H1 (cell line): ENCODE measurements at regions not wholly inside any gene's neighbourhood (a gene's known extent, or its start where the extent isn't known, plus 50 kb on each side); places are given as distances from the start of the nearest gene placed in this dataset.

Experiments
- CTCF ChIA-PET: fragments of 300-600 bp; sonication (Branson Sonifier 250); formaldehyde crosslinking; loops from one replicate; lab custom pipeline; 2021; ENCODE audit not compliant: partially characterized antibody; lab: Charles Lee
- POLR2A ChIA-PET: fragments of 300-600 bp; sonication (Branson Sonifier 250); formaldehyde crosslinking; loops from one replicate; lab custom pipeline; 2021; ENCODE audit warnings: inconsistent platforms; ENCODE audit not compliant: partially characterized antibody; lab: Charles Lee
- DNase-seq, 2 experiments: peaks; one replicate each; pipeline versions ENCODE4 v3.0.0 to v3.0.0-alpha.2; 2010 to 2022; ENCODE audit warnings: low spot score in 2 of 2, low read depth in 1 of 2, mixed read lengths in 1 of 2
- FAIRE-seq: peaks from 2 replicates; lab custom pipeline; 2011; peaks lifted over from hg19 to GRCh38; lab: Jason Lieb, UNC
- H2AFZ ChIP-seq: 2 replicates; pipeline ENCODE4 v1.8.1; 2012; ENCODE audit warnings: low read length, inconsistent platforms
- H2AK5ac ChIP-seq: 2 replicates; pipeline ENCODE4 v1.6.1; 2013; ENCODE audit warnings: low read depth, low read length
- H2BK120ac ChIP-seq: replicated peaks from 2 replicates; pipeline ENCODE3; 2013; ENCODE audit warnings: low read depth, low read length, inconsistent platforms
- H2BK12ac ChIP-seq: 2 replicates; pipeline ENCODE4 v1.6.1; 2013; ENCODE audit warnings: low read depth, low read length
- H2BK15ac ChIP-seq: 2 replicates; pipeline ENCODE4 v1.6.1; 2013; ENCODE audit warnings: low read length
- H2BK20ac ChIP-seq: 2 replicates; pipeline ENCODE4 v1.6.1; 2013; ENCODE audit warnings: low read length
- H2BK5ac ChIP-seq: 2 replicates; pipeline ENCODE4 v1.6.1; 2013; ENCODE audit warnings: low read depth, low read length
- H3K14ac ChIP-seq: 2 replicates; pipeline ENCODE4 v1.6.1; 2013; ENCODE audit warnings: inconsistent platforms; ENCODE audit not compliant: insufficient read length
- H3K18ac ChIP-seq: 2 replicates; pipeline ENCODE4 v1.6.1; 2013; ENCODE audit warnings: low read length; ENCODE audit errors: extremely low read depth
- H3K23ac ChIP-seq: 2 replicates; pipeline ENCODE4 v1.6.1; 2013; ENCODE audit warnings: inconsistent platforms; ENCODE audit not compliant: insufficient read length
- H3K23me2 ChIP-seq: 2 replicates; pipeline ENCODE4 v1.6.1; 2013; ENCODE audit warnings: low read depth, low read length
- H3K27ac ChIP-seq: 2 replicates; pipeline ENCODE4 v1.6.1; 2011; ENCODE audit warnings: low read depth, low read length, inconsistent platforms
- H3K27me3 ChIP-seq, 4 experiments: replicated peaks in 1 of 4; 1 replicate in 1 of 4; 2 replicates in 3 of 4; pipeline versions ENCODE4 v1.6.1 to v1.8.1; 2011 to 2013; ENCODE audit warnings: low read length in 3 of 4, mild to moderate bottlenecking in 3 of 4, inconsistent platforms in 2 of 4, mixed read lengths in 2 of 4, moderate library complexity in 1 of 4; ENCODE audit not compliant: control insufficient read depth in 3 of 4, insufficient read depth in 3 of 4; ENCODE audit errors: extremely low read depth in 1 of 4
- H3K36me3 ChIP-seq, 4 experiments: 2 replicates each; pipeline versions ENCODE4 v1.6.1 to v1.8.1; 2011 to 2013; ENCODE audit warnings: mild to moderate bottlenecking in 4 of 4, low read length in 3 of 4, moderate library complexity in 2 of 4, control low read depth in 1 of 4, inconsistent platforms in 1 of 4; ENCODE audit not compliant: insufficient read depth in 4 of 4, control insufficient read depth in 2 of 4
- H3K4ac ChIP-seq: replicated peaks from 2 replicates; pipeline ENCODE3; 2013; ENCODE audit warnings: low read length, low read depth, mixed read lengths, inconsistent platforms; ENCODE audit not compliant: insufficient read length
- H3K4me1 ChIP-seq, 4 experiments: replicated peaks in 1 of 4; 1 replicate in 1 of 4; 2 replicates in 3 of 4; pipeline versions ENCODE4 v1.6.1 to v1.8.1; 2011 to 2013; ENCODE audit warnings: low read length in 3 of 4, inconsistent platforms in 2 of 4, mixed read lengths in 1 of 4; ENCODE audit not compliant: insufficient read depth in 4 of 4, control insufficient read depth in 3 of 4
- H3K4me2 ChIP-seq, 2 experiments: 2 replicates each; pipeline versions ENCODE4 v1.6.1 to v1.8.1; 2011 to 2013; ENCODE audit warnings: low read depth in 2 of 2, low read length in 2 of 2, control low read depth in 1 of 2, inconsistent platforms in 1 of 2, mild to moderate bottlenecking in 1 of 2; ENCODE audit not compliant: insufficient read depth in 1 of 2
- H3K4me3 ChIP-seq, 4 experiments: fragments of 200-600, 300-600 bp in 1 of 4; sonication (generic), shearing (Covaris generic), sonication (Bioruptor Twin) in 1 of 4; 2 replicates each; pipeline versions ENCODE4 v1.5.1 to v1.8.1; 2011 to 2016; ENCODE audit warnings: low read length in 4 of 4, low read depth in 3 of 4, control low read depth in 2 of 4, inconsistent platforms in 2 of 4, mild to moderate bottlenecking in 2 of 4, mixed read lengths in 1 of 4, moderate library complexity in 1 of 4; ENCODE audit not compliant: insufficient read depth in 2 of 4; ENCODE audit errors: extremely low read depth in 1 of 4
- H3K56ac ChIP-seq: replicated peaks from 2 replicates; pipeline ENCODE3; 2013; ENCODE audit warnings: low read depth, mild to moderate bottlenecking, mixed read lengths, low read length, inconsistent platforms; ENCODE audit not compliant: insufficient read length
- H3K79me1 ChIP-seq: 2 replicates; pipeline ENCODE4 v1.6.1; 2013; ENCODE audit warnings: low read depth, low read length, control low read depth
- H3K79me2 ChIP-seq, 2 experiments: 2 replicates each; pipeline versions ENCODE4 v1.6.1 to v1.8.1; 2012 to 2013; ENCODE audit warnings: low read length in 2 of 2, mild to moderate bottlenecking in 2 of 2, inconsistent platforms in 1 of 2; ENCODE audit not compliant: insufficient read depth in 2 of 2, control insufficient read depth in 1 of 2
- H3K9ac ChIP-seq, 4 experiments: replicated peaks in 1 of 4; 1 replicate in 1 of 4; 2 replicates in 3 of 4; pipeline versions ENCODE4 v1.6.1 to v1.8.1; 2011 to 2013; ENCODE audit warnings: low read depth in 3 of 4, low read length in 3 of 4, control low read depth in 2 of 4, mild to moderate bottlenecking in 2 of 4, moderate library complexity in 2 of 4, inconsistent platforms in 1 of 4; ENCODE audit errors: extremely low read depth in 1 of 4
- H3K9me3 ChIP-seq, 2 experiments: 2 replicates each; pipeline versions ENCODE4 v1.6.1 to v1.8.1; 2012 to 2013; ENCODE audit warnings: mild to moderate bottlenecking in 2 of 2, moderate library complexity in 2 of 2, control low read depth in 1 of 2, inconsistent platforms in 1 of 2, low read depth in 1 of 2, low read length in 1 of 2, mixed read lengths in 1 of 2; ENCODE audit not compliant: insufficient read depth in 2 of 2
- H4K20me1 ChIP-seq, 2 experiments: replicated peaks in 1 of 2; 2 replicates each; pipeline versions ENCODE3 to v1.8.1; 2011 to 2013; ENCODE audit warnings: inconsistent platforms in 2 of 2, low read length in 2 of 2, mild to moderate bottlenecking in 1 of 2; ENCODE audit not compliant: insufficient read depth in 2 of 2, control insufficient read depth in 1 of 2
- H4K5ac ChIP-seq: 2 replicates; pipeline ENCODE4 v1.6.1; 2013; ENCODE audit warnings: low read length, low read depth, mixed read lengths, inconsistent platforms; ENCODE audit not compliant: insufficient read length
- H4K8ac ChIP-seq: 2 replicates; pipeline ENCODE4 v1.8.0; 2013; ENCODE audit warnings: mild to moderate bottlenecking, moderate library complexity, low read length, inconsistent platforms; ENCODE audit not compliant: insufficient read depth; ENCODE audit errors: extremely low read depth
- H4K91ac ChIP-seq: replicated peaks from 2 replicates; pipeline ENCODE3; 2013; ENCODE audit warnings: low read length, mixed read lengths, inconsistent platforms; ENCODE audit not compliant: insufficient read length
- ASH2L ChIP-seq: fragments of 200-600, 300-600 bp; sonication (generic); IDR thresholded peaks from one replicate; pipeline ENCODE4 v1.7.1; 2017; ENCODE audit warnings: low read length
- EZH2 ChIP-seq: fragments of 200-600 bp; sonication (generic); IDR thresholded peaks from 2 replicates; pipeline ENCODE4 v1.7.1; 2012; ENCODE audit warnings: low read depth, mild to moderate bottlenecking, moderate library complexity, low read length, inconsistent platforms; ENCODE audit not compliant: severe bottlenecking
- HDAC6 ChIP-seq: IDR thresholded peaks from one replicate; pipeline ENCODE4 v1.7.1; 2012; ENCODE audit warnings: low read depth, mild to moderate bottlenecking, inconsistent platforms, low read length, moderate library complexity
- KDM5A ChIP-seq: fragments of 200-600 bp; IDR thresholded peaks from 2 replicates; pipeline ENCODE4 v1.7.1; 2012; ENCODE audit warnings: mild to moderate bottlenecking, low read length, inconsistent platforms, mixed read lengths
- RXRA ChIP-seq: IDR thresholded peaks from 2 replicates; pipeline ENCODE4 v1.6.1; 2011; ENCODE audit warnings: low read depth, mild to moderate bottlenecking, low read length, moderate library complexity; ENCODE audit not compliant: insufficient read depth
- SAP30 ChIP-seq: fragments of 300-600 bp; sonication (generic); IDR thresholded peaks from 2 replicates; pipeline ENCODE4 v1.7.1; 2012; ENCODE audit warnings: low read length, moderate library complexity, mild to moderate bottlenecking, inconsistent platforms; ENCODE audit not compliant: insufficient read depth, insufficient replicate concordance
- SRF ChIP-seq: IDR thresholded peaks from 2 replicates; pipeline ENCODE4 v1.6.1; 2011; ENCODE audit warnings: mild to moderate bottlenecking, low read depth, low read length, moderate library complexity
- TCF12 ChIP-seq: IDR thresholded peaks from 2 replicates; pipeline ENCODE4 v1.6.1; 2011; ENCODE audit warnings: low read depth, mild to moderate bottlenecking, low read length
- WGBS, 2 experiments: shearing (Covaris generic) in 1 of 2; methylation state at CpG; one replicate each; pipeline versions ENCODE4 v1.1.6 to v1.1.7; 2013 to 2015; ENCODE audit warnings: low lambda C conversion rate in 2 of 2, mixed read lengths in 2 of 2, inconsistent platforms in 1 of 2, low coverage in 1 of 2, missing lambda C conversion rate in 1 of 2; ENCODE audit not compliant: insufficient replicate concordance in 2 of 2, insufficient coverage in 1 of 2, insufficient read length in 1 of 2; ENCODE audit errors: extremely low coverage in 1 of 2, missing lambda C conversion rate in 1 of 2; 5-methylcytosine and 5-hydroxymethylcytosine counted together

DNA sequence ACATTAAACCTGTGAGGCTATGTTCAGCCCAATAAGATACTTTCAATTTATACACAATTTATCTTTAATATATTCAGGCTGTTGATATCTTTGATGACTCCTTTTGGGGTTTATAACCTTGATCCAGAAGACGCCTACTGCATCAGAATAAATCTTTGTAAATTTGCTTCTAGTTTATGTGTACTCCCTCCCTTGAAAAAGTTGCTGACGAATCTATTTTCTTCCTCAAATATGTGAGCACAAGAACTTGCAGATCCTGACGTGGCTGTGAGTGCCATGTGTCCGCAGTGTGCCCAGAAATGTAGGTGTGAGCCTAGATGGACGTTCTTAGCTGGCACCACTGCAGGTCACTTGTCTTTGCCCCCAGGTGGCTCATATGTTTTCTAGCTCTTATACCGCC lies 60.6 kb upstream of the TPP2 start:
- TF ChIP-seq RXRA (no peak), SAP30 (no peak), HDAC6 (no peak), SRF (no peak), TCF12 (no peak), EZH2 (no peak), ASH2L (no peak), KDM5A (no peak)
- H3K23me2 ChIP-seq, result no peaks in the 10 kb centered on the region
- no peak overlapping the region for H3K9ac ChIP-seq
- H3K23ac ChIP-seq, result no peak overlapping the region
- no peaks in the 10 kb centered on the region for H3K9me3 ChIP-seq
- H3K4me1 ChIP-seq, result no peaks in the 10 kb centered on the region
- no peak overlapping the region for H4K5ac ChIP-seq
- no peak overlapping the region for H2BK12ac ChIP-seq
- no peak overlapping the region for H4K8ac ChIP-seq
- no peak overlapping the region for H3K27ac ChIP-seq
- no peaks in the 10 kb centered on the region for H3K27me3 ChIP-seq
- H3K4ac ChIP-seq, result no peak overlapping the region
- H3K18ac ChIP-seq, result no peak overlapping the region
- H3K4me2 ChIP-seq, result no peak overlapping the region
- no peak overlapping the region for H2AFZ ChIP-seq
- no peaks in the 10 kb centered on the region for H4K20me1 ChIP-seq
- no peaks in the 10 kb centered on the region for H3K79me1 ChIP-seq
- 88% methylated on average over 6 of the region's 6 CpGs; no CpG with 5 or more reads in 1 of the 2 experiments for whole genome bisulfite sequencing, 2 experiments
- H3K4me3 ChIP-seq, result no peak overlapping the region
- no peak overlapping the region for H2BK20ac ChIP-seq
- H2BK120ac ChIP-seq, result no peak overlapping the region
- H3K36me3 ChIP-seq, result no peaks in the 10 kb centered on the region
- no peak overlapping the region for H4K91ac ChIP-seq
- H3K79me2 ChIP-seq, result no peaks in the 10 kb centered on the region
- FAIRE-seq (no peak), DNase-seq (no peak)
- H2BK5ac ChIP-seq, result no peak overlapping the region
- no peak overlapping the region for H2AK5ac ChIP-seq
- no peak overlapping the region for H3K56ac ChIP-seq
- H2BK15ac ChIP-seq, result no peak overlapping the region
- CTCF ChIA-PET, result interaction anchor here (1.0 kb wide), 1 partner anchor 9 kb away, joined by 4 read pairs; no protein-coding TSS in a partner anchor
- POLR2A ChIA-PET, result no interaction called here
- H3K14ac ChIP-seq, result no peak overlapping the region
